WERI-Rb-1 (cell line): ENCODE measurements at regions not wholly inside any gene's neighbourhood (a gene's known extent, or its start where the extent isn't known, plus 50 kb on each side); places are given as distances from the start of the nearest gene placed in this dataset.

Source experiments
- DNase-seq: peaks from one replicate; pipeline ENCODE4 v3.0.0-alpha.2; 2020
- H3K27ac ChIP-seq: fragments of 250-450 bp; sonication (Bioruptor Pico); 2 replicates; pipeline ENCODE4 v1.5.1; 2020; ENCODE audit warnings: mild to moderate bottlenecking, moderate library complexity
- H3K27me3 ChIP-seq: fragments of 250-450 bp; sonication (Bioruptor Pico); 2 replicates; pipeline ENCODE4 v1.5.1; 2021; ENCODE audit warnings: mild to moderate bottlenecking, low read depth, moderate library complexity; ENCODE audit not compliant: insufficient read depth, severe bottlenecking
- H3K36me3 ChIP-seq: fragments of 250-450 bp; sonication (Bioruptor Pico); 2 replicates; pipeline ENCODE4 v1.5.1; 2020; ENCODE audit warnings: mild to moderate bottlenecking, moderate library complexity
- H3K4me3 ChIP-seq: 2 replicates; pipeline ENCODE4 v1.5.1; 2011; ENCODE audit warnings: low read depth, mild to moderate bottlenecking, control low read depth, low read length
- H3K9me3 ChIP-seq: fragments of 250-450 bp; sonication (Bioruptor Pico); 2 replicates; pipeline ENCODE4 v1.5.1; 2021; ENCODE audit warnings: mild to moderate bottlenecking, moderate library complexity; ENCODE audit not compliant: severe bottlenecking
- TF ChIP-seq, protein P1 (sequence below): IDR thresholded peaks from 2 replicates; pipeline ENCODE4 v1.5.1; 2011; ENCODE audit warnings: low read depth, mild to moderate bottlenecking, control low read depth, inconsistent platforms, low read length

DNA sequence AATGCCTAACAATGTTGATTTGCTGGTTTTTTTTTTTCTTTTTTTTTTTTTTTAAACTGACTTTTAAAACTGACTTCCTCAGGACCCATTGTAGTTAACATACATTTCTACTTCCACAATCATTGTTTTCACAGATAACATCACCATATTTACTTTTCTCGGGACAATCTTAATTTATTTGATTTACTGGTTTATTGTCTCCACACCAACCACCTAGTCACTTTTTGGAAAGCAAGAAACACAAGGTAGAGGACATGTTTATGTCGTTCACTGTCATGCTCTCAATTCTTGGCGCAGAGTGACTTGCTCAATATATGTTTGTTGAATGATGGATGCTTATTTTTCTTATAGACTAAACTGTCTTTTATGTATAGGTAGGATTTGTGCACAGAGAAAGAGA is 2280.7 kb downstream of the MAT2B start:
- no peak overlapping the region for H3K27ac ChIP-seq
- H3K36me3 ChIP-seq = no peaks in the 10 kb centered on the region
- TF ChIP-seq, protein P1, sequence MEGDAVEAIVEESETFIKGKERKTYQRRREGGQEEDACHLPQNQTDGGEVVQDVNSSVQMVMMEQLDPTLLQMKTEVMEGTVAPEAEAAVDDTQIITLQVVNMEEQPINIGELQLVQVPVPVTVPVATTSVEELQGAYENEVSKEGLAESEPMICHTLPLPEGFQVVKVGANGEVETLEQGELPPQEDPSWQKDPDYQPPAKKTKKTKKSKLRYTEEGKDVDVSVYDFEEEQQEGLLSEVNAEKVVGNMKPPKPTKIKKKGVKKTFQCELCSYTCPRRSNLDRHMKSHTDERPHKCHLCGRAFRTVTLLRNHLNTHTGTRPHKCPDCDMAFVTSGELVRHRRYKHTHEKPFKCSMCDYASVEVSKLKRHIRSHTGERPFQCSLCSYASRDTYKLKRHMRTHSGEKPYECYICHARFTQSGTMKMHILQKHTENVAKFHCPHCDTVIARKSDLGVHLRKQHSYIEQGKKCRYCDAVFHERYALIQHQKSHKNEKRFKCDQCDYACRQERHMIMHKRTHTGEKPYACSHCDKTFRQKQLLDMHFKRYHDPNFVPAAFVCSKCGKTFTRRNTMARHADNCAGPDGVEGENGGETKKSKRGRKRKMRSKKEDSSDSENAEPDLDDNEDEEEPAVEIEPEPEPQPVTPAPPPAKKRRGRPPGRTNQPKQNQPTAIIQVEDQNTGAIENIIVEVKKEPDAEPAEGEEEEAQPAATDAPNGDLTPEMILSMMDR = no peak
- no peak for DNase-seq
- H3K4me3 ChIP-seq = no peak overlapping the region
- H3K27me3 ChIP-seq = no peaks in the 10 kb centered on the region
- no peaks in the 10 kb centered on the region for H3K9me3 ChIP-seq

DNA sequence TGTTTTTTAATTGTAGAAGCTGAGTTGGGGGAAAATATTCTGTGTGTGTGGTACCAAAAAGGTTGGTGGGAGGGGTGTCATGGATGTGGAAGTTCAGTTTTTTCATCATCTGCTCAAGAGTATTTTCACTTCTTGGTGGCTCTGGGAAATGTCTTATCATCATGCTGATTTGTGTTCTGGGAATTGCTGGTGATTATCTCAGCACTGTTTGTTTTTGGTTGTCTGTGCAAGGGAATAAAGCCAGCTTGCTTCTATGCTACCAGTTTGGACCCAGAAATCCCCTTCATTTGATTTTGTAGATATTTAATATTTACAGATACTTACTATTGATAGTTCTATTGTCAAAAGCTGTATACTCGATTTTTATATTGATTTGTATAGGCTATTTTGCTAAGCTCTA is 2289.7 kb downstream of the MAT2B start:
- Histone ChIP-seq H3K9me3 (no peaks in the 10 kb centered on the region), H3K27ac (no peak overlapping the region), H3K27me3 (no peaks in the 10 kb centered on the region), H3K4me3 (no peak overlapping the region), H3K36me3 (no peaks in the 10 kb centered on the region)
- DNase-seq = no peak
- TF ChIP-seq, protein P1 = no peak

DNA sequence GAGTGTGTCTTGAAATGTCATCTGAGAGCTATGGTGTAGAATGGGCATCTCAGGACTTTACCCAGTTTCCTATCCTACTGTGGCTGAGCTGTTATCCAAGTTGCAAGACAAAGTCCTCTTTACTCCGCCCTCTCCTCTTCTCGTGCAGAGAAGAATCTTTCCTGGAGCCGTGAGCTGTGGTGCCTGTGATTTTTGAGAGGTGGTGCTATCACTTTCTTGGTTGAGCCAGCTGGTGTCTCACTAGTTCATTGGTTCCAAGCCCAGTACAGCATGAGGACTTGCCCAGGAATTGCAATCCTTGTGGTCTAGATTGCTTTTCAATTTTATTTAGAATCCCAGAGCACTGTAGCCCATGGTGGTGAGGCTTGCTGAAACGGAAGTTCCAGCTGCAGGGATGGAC is 2300.3 kb downstream of the MAT2B start:
- peak; percentile 23 for DNase-seq
- Histone ChIP-seq H3K27me3 (no peaks in the 10 kb centered on the region), H3K4me3 (no peak overlapping the region), H3K27ac (no peak overlapping the region), H3K36me3 (no peaks in the 10 kb centered on the region), H3K9me3 (no peaks in the 10 kb centered on the region)
- TF ChIP-seq, protein P1 = peak; percentile 3; the same call in 1 of the 2 replicates

DNA sequence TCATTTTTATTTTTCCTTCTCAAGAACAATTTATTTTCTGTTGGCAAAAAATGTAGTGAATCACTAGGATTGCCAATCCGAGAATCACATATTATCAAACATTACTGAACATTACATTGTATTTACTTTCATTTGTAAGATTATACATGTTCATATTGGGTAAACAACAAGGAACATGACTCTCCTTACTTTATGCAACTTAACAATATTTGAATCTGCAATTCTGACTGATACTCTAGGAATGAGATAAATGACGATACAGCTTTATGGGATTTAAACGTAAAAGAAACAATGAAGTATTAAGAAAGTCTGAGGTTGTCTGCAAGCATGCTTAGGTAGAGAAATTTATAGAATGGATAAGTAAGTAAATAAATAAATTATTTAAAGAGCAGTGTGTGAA is 2302.9 kb downstream of the MAT2B start:
- Histone ChIP-seq H3K9me3 (no peaks in the 10 kb centered on the region), H3K4me3 (no peak overlapping the region), H3K27me3 (no peaks in the 10 kb centered on the region), H3K36me3 (no peaks in the 10 kb centered on the region), H3K27ac (no peak overlapping the region)
- TF ChIP-seq, protein P1 = no peak
- DNase-seq = no peak

DNA sequence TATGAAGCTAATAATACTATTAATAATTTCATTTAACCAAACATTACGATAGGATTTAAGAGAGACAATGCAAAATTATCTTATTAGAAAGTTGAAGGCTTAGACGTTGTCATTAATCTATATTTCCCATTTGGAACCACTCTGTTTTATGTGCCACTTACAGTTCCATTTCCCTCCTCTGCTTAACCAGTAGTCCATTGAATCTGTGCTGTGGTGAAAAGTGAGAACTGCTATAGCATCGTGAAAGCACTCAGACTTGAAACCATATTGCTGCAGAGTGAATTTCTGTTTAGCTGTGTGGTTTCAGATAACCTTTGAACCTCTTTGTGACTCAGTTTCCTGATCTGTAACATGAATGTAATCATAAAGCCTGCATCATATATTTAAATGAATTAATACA is 2304.5 kb downstream of the MAT2B start:
- TF ChIP-seq, protein P1 = no peak
- Histone ChIP-seq H3K4me3 (no peak overlapping the region), H3K27ac (no peak overlapping the region), H3K36me3 (no peaks in the 10 kb centered on the region), H3K27me3 (no peaks in the 10 kb centered on the region), H3K9me3 (no peaks in the 10 kb centered on the region)
- no peak for DNase-seq

DNA sequence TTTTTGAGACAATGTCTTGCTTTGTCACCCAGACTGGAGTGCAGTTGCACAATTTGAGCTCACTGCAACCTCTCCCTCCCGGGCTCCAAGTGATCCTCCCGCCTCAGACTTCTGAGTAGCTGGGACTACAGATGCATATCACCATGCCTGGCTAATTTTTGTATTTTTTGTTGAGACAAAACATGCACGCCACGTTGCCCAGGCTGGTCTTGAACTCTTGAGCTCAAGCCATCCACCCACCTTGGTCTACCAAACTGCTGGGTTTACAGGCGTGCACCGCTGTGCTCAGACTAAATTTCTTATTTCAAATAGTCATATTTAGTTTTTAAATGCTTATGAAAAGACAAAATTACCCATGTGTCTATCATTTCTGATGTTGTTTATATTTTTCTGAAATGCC is 2324.1 kb downstream of the MAT2B start:
- DNase-seq = no peak
- Histone ChIP-seq H3K4me3 (no peak overlapping the region), H3K36me3 (no peaks in the 10 kb centered on the region), H3K27ac (no peak overlapping the region), H3K9me3 (no peaks in the 10 kb centered on the region), H3K27me3 (no peaks in the 10 kb centered on the region)
- TF ChIP-seq, protein P1 = no peak
